Left cardiac atrium (tissue), 4 donors: ENCODE measurements at regions not wholly inside any gene's neighbourhood (a gene's known extent, or its start where the extent isn't known, plus 50 kb on each side); places are given as distances from the start of the nearest gene placed in this dataset.
"Not testable (repeated sequence)": the region's sequence is repeated elsewhere in the genome, so short reads cannot be mapped to it uniquely, and the experiment has no call there.

Experiments used
- ATAC-seq, 2 donors: fragments of 200-7000 bp; cut with Tn5 transposase; one replicate each; pipeline ENCODE4 v1.9.1; 2020; ENCODE audit warnings: mild to moderate bottlenecking in 2 of 2, moderate library complexity in 2 of 2
- DNase-seq: peaks from one replicate; pipeline ENCODE4 v3.0.0-alpha.2; 2020
- intact Hi-C, 2 donors: fragments of 100-400 bp; cut with DNase I; formaldehyde crosslinking; loops; one replicate each; pipeline versions ENCODE4 v1.14.1 to v1.15.1; 2022 to 2023
- donor health status: DM: no; HTN: yes; CAD: no.
- donor health status: DM: no; HTN: yes; CAD: no; lungs with severe emphysema.
- donor health status: DM: yes; HTN: yes; CAD: no.
- donor health status: Dilated cardiomyopathy.

DNA sequence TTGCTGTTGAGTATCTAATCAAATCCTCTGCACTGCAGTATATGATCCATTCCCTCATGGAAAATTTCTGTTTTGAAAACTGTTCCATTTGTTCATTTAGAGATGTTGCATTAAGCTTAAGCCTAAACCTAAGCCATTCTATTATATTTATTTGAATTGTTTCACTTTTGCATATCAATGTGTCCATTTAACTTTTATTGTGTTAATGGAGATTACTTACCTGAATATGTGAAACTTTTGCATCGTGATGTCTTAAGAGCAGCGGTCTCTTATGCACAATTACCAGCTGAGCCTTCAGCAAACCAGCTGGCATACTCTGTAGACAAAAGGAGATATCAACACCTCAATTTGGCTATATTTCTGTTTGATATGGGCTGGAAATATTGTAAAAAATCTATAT, 922.5 kb upstream of the FBXO33 start:
- no peak for ATAC-seq
- no peak for DNase-seq
- intact Hi-C loops, result no loop called here

DNA sequence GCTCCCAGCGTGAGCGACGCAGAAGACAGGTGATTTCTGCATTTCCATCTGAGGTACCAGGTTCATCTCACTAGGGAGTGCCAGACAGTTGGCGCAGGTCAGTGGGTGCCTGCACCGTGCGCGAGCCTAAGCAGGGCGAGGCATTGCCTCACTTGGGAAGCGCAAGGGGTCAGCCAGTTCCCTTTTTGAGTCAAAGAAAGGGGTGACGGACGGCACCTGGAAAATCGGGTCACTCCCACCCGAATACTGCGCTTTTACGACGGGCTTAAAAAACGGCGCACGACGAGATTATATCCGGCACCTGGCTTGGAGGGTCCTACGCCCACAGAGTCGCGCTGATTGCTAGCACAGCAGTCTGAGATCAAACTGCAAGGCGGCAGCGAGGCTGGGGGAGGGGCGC, 915.9 kb upstream of the FBXO33 start:
- DNase-seq, ATAC-seq, intact Hi-C loops: not testable (repeated sequence)

DNA sequence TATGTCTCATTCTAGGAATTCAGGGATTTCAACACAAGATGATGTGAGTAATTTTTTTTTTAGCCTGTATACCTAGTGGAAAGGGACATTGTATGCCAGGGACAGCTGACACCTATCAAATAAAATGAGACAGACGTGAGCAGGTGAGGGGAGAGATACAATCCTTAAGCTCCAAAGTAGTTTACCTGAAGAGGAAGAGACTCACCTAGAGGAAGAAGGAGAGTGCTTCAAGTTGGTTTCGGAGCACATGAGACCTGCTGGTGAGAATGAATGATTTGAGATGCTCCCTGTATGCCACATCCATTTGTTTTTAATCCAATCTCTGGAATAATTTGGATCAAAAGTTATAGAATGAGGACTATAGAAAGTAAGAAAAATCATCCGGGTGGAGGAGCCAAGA, 915.4 kb upstream of the FBXO33 start:
- intact Hi-C loops, result no loop called here
- no peak for DNase-seq
- ATAC-seq, result no peak

DNA sequence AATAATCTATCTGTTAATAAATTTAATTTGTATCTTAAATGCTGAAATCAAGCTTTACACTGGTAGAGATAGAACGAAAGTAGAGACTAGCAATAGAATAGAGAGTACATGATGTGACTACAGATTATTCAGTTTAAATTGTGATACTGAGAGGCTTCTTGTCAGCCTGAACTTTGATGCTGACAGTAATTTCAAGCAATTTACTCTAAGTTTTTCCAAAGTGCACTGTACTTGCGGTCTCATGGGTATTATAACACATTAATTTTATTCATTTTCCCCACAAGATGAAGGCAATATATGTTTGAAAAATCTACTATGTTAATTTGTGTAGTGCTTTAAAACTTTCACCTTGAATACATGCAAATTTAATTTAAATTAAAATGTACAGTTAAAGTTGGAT, 914.0 kb upstream of the FBXO33 start:
- intact Hi-C loops, result no loop called here
- DNase-seq (no peak), ATAC-seq (no peak)

DNA sequence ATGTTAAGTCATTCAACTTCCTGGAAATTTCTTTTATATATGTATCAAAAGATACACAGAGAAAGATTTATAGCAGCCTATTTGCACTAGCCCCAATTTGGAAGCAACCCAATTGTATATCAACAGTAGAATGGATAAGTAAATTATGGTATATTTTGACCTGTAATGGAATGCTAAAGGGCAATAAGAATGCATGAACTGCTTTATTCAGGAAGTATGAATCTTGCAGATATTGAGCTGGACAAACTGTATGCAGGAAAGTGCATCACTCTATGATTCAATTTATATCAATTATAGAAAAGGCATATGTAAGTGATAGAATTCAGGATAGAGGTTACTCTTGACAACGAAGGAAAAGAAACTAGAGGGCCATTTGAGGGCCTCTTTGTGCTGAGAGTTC, 913.1 kb upstream of the FBXO33 start:
- no peak for ATAC-seq
- no peak for DNase-seq
- intact Hi-C loops, result no loop called here

DNA sequence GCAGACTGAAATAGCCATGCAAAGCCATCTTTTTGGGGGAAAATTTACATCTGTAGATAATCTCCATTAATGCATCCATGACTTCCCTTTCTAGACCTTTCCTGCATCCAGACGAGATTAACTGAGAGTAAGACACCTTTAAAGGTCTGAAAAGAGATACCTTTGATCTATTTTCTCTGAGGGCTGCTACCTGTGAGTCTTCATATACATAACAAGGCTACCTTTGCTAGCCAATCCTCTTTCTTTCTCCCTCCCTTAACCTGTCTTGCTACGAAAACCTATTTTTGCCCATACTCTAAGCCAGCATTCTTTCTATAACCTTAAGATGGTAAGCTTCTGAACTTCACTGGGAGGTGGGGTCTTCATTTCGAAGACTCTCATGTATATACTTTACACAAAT, 908.5 kb upstream of the FBXO33 start:
- ATAC-seq (no peak), DNase-seq (no peak)
- intact Hi-C loops, result no loop called here

DNA sequence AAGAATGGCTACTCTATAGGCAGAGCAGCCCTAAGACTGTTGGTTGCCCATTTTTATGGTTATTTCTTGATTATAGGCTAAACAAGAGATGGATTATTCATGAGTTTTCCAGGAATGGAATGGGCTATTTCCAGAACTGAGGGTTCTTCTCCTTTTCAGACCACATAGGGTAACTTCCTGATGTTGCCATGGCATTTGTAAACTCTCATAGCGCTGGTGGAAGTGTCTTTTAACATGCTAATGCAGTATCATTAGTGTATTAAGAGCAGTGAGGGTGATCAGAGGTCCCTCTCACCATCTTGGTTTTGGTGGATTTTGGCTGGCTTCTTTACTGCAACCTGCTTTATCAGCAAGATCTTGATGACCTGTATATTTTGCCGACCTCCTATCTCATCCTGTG, 904.6 kb upstream of the FBXO33 start:
- DNase-seq, result no peak
- ATAC-seq, result no peak
- intact Hi-C loops, result no loop called here

DNA sequence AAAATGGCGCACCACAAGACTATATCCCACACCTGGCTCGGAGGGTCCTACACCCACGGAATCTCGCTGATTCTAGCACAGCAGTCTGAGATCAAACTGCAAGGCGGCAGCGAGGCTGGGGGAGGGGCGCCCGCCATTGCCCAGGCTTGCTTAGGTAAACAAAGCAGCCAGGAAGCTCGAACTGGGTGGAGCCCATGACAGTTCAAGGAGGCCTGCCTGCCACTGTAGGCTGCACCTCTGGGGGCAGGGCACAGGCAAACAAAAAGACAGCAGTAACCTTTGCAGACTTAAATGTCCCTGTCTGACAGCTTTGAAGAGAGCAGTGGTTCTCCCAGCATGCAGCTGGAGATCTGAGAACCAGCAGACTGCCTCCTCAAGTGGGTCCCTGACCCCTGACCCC, 894.3 kb upstream of the FBXO33 start:
- intact Hi-C loops, ATAC-seq, DNase-seq: not testable (repeated sequence)

DNA sequence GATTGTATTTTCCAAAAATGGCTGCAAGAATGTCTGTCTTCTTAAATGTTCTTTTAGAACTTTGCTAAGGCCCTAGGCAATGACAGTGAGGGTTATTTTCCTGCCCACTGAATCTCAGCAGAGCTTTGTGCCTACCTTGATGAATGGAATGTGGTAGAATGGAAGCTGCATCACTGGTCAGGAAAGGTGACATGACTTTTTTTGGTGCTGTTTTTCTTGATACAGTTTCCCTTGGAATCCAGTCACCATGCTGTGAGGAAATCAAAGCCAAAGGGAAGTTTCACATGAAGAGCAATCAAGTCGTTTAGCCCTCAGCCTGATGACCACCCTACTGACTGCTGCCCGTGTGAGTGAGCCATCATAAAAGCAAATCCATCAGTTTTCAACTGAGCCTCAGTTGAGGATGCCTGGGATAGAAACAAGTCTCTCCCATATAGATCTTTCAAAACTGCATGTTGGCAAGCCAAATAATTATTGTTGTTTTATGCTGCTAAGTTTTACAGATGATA, 886.0 kb upstream of the FBXO33 start:
- no peak for DNase-seq
- no peak for ATAC-seq
- intact Hi-C loops, result no loop called here

DNA sequence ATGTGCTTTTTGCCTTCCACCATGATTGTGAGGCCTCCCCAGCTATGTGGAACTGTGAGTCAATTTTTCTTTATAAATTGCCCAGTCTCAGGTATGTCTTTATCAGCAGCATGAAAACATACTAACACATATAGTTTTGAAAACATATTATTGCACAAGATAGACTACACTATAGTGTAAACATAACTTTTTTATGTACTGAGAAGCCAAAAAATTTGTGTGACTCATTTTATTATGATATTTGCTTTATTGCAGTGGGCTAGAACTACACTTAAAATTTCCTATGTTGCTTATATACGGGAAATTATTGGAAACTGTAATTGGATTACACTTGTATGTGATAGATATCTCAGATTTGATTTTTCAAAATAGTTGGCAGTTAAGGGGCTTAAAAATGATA, 885.5 kb upstream of the FBXO33 start:
- no peak for DNase-seq
- intact Hi-C loops, result no loop called here
- no peak for ATAC-seq

DNA sequence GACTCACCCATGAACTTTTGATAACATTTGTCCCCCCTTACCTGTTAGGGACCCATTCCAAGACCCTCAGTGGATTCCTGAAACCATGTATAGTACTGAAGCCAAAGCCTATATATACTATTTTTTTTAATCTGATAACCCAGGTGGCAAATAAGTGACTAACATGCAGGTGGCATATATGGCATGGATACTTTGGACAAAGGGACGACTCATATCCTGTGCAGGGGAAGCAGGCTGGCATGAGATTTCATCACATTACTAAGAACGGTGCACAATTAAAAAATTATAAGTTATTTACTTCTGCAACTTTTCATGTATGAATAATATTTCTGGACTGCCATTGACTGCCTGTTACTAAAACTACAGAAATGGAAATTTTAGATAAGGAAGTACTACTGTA, 880.1 kb upstream of the FBXO33 start:
- no peak for DNase-seq
- ATAC-seq, result no peak
- intact Hi-C loops, result no loop called here

DNA sequence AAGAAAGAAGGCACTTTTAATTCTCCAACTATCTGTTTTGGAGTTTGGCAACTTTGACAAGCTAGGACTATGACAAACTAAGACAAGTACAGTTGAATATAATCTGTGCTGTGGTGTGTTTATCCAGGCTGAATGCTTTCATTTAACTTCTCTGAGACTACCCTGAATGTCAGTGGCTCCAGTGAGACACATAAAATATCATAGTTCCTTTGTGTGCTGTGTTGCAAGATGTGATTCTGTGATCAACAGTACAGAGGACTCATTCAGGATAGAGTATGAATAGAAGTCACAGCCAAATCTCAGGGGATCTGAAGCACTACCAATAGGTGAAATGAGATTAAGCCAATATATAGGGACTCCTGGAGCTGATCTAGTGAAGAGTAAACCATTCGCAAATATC, 876.9 kb upstream of the FBXO33 start:
- DNase-seq (no peak), ATAC-seq (no peak)
- intact Hi-C loops, result no loop called here

DNA sequence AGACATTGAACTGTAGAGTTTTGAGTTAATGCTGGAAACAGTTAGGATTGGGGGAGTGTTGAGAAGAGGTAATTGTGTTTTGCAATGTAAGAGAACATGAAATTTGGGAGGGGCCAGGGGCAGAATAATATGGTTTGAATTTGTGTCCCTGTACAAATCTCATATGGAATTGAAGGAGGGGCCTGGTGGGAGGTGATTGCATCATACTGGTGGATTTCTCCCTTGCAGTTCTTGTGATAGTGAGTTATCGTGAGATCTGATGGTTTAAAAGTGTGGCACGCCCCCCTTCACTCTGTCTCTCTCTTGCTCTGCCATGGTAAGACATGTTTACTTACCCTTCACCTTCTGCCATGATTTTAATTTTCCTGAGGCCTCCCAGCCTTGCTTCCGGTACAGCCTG, 876.0 kb upstream of the FBXO33 start:
- no peak for ATAC-seq
- DNase-seq, result no peak
- intact Hi-C loops, result no loop called here

DNA sequence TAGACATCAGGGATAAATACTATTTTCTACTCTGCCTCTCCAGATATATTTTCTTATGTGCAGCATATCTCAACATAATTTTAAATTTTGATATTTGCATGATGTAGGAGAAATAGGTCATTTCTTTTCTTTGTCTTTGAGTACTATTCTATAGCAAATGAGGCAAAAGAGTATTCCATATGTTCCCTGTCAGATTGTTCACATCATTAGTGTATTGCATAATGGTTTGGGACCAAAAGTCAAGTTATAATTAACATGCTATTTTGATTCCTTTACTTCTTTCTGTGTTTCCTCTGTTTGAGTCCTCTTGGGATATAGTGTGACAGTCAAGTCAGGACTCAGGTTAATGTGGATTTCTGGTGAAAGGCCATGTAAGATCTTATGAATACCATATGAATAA, 864.6 kb upstream of the FBXO33 start:
- ATAC-seq (no peak), DNase-seq (no peak)
- intact Hi-C loops, result no loop called here

DNA sequence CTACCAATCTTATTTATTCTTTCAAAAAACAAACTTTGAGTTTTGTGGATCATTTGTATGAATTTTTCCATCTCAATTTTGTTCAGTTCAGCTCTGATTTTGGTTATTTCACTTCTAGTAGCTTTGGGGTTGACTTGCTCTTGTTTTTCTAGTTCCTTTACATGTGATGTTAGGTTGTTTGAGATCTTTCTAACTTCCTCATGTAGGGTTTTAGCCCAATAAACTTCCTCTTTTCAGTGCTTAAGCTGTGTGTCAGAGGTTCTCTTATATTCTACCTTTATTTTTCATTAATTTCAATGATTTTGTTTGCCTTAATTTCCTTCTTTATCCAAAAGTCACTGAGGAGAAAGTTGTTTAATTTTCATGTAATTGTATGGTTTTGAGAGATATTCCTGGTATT, 860.4 kb upstream of the FBXO33 start:
- no peak for ATAC-seq
- DNase-seq, result no peak
- intact Hi-C loops, result no loop called here

DNA sequence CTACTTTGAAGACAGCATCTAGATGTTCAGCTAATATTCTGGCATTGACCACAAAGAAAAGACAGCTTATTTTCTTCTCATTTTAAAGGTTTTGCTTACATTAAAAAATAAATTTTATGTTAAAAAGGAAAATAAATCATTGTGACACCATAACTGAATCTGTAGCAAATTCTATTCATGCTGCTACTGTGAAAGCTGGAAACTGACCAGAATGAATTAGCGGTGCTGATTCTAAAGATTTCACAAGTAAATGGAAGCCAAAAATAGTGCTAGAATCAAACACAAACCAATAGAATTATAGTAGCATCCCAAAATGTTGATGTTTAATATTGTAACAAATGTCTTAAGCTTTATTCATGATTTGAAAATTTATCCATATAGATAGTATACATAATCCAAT, 850.0 kb upstream of the FBXO33 start:
- ATAC-seq, result no peak
- intact Hi-C loops, result no loop called here

DNA sequence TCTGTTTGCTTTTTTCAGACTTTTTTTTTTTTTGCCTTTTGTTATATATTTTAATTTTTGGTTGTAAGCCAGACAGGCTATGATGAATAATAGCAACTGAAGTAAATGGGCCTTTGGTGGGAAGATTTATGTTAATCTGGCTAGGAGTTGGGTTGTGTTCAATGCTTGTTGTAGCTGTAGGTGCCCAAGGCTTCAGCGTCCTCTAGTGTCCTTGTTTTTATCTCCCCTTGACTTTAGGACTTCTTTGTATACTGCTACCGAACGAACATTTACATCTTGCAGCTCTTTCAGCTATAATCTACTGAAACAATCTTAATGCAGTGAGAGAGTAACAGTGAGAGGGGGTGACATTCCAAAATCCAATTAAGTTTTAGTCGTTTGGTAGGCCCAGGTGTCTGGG, 848.4 kb upstream of the FBXO33 start:
- ATAC-seq, result no peak
- intact Hi-C loops, result no loop called here
- DNase-seq, result no peak

More for the DNA sequence above, 850.0 kb upstream of the FBXO33 start:
- no peak for DNase-seq

DNA sequence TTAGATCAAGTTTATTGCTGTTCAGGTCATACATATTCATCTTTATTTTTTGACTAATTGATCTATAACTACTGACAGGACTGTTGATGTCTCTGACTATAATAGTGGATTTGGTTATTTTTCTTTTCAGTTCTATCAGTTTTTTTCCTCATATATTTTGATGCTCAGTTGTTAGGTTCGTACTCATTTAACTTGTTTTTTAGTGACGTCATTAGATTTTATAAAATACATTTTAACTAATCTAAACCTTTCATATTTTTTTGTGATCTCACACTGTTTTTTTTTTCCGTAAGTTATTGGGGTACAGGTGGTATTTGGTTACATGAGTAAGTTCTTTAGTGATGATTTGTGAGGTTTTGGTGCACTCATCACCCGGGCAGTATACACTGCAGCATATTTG, 841.2 kb upstream of the FBXO33 start:
- no peak for ATAC-seq
- no peak for DNase-seq
- intact Hi-C loops, result no loop called here

DNA sequence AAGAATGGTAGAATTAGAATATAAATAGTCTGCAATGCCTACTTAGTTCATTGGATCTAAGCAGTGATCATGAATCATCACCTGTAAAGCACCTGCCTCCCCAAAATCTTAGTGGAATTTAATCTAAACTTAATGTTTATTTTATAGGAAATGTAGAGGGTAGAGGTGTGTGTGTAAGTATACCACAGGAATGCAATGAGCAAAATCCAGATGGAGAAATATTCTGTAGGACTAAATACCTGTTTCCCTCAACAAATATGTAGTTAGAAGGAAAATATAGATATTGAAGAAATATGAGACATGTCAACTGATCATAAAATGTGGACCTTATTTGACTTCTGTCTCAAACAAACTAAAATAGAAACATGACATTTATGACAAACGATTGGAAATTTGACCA, 839.2 kb upstream of the FBXO33 start:
- ATAC-seq (no peak), DNase-seq (no peak)
- intact Hi-C loops, result no loop called here

DNA sequence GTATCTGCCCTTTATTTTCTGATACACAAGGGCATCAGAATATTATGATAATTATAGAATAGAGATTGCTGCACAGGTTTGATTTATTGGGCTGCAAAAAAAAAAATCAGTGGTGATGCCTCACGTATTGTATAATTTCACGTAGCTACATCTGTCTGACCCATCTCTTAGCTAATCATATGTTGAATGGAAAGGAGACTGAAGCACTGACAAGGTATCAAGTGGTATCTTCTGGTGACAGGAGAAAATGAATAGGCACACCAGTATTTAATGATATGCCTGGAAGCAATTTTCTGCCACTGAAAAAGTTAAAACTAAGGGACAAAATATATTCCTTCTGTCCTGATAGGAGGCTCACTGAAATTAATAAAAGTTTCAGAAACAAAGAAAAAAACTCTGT, 837.2 kb upstream of the FBXO33 start:
- no peak for ATAC-seq
- DNase-seq, result no peak
- intact Hi-C loops, result no loop called here

DNA sequence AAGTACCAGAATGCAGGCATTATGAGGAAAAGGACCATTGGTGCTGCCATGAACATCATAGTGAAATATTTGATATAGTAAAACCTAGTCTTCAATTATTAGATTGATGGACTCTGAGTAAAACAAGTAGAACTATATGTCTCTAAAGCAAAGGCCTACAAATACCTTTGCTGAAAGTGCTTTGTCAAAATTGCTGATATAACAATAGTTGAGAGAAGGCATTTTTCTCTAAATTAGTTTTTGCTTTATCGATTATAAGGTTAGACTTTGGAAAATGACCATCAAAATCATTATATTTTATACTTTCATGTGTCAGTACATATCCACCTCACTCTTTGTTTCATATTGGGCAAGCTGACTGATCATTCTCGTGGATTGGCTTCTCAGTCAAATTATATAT, 836.0 kb upstream of the FBXO33 start:
- intact Hi-C loops, result no loop called here

DNA sequence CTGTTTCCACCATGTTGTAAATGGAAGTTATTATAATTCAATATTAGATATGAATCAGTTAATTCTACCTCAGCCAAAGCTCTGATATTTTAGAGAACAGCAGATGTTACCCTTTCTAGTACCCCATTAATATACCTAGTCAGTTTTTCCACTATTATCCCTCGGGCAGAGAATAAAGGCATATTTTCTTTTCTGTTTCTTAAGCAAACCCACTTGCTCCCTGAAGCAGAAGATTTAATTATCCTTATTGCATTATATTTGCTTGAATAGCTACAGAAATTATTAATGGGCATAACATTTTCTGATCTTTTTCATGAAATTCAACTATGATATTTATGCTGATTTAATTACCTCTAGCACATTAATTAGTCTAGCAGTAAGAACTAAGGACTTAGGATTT, 832.9 kb upstream of the FBXO33 start:
- DNase-seq (no peak), ATAC-seq (no peak)
- intact Hi-C loops, result no loop called here

More for the DNA sequence above, 836.0 kb upstream of the FBXO33 start:
- DNase-seq, result no peak
- no peak for ATAC-seq
